HG03457 (cell line): ENCODE measurements at regions not wholly inside any gene's neighbourhood (a gene's known extent, or its start where the extent isn't known, plus 50 kb on each side); places are given as distances from the start of the nearest gene placed in this dataset.
"Not testable (repeated sequence)": the region's sequence is repeated elsewhere in the genome, so short reads cannot be mapped to it uniquely, and the experiment has no call there.

Source experiments
- ATAC-seq: cut with Tn5 transposase; IDR thresholded peaks from one replicate; pipeline ENCODE4 v1.9.1; 2021; ENCODE audit warnings: moderate number of reproducible peaks; ENCODE audit not compliant: unreplicated experiment

- ATAC-seq = no peak
These were observed 1530.5 kb downstream of the PCDH18 start for GRCh38 chr4:136001791-136002190.

GRCh38 chr4:136000246-136000645 lies 1532.0 kb downstream of the PCDH18 start:
- ATAC-seq = no peak

- no peak for ATAC-seq
These were observed 1537.9 kb downstream of the PCDH18 start for GRCh38 chr4:135994360-135994759.

GRCh38 chr4:135976860-135977259 lies 1555.4 kb downstream of the PCDH18 start:
- ATAC-seq = no peak

GRCh38 chr4:135966936-135967335 lies 1565.4 kb downstream of the PCDH18 start:
- ATAC-seq = no peak

- no peak for ATAC-seq
These were observed 1569.3 kb downstream of the PCDH18 start for GRCh38 chr4:135963009-135963408.

- ATAC-seq = no peak
These were observed 1582.4 kb downstream of the PCDH18 start for GRCh38 chr4:135949931-135950330.

- ATAC-seq = no peak
These were observed 1583.5 kb downstream of the PCDH18 start for GRCh38 chr4:135948797-135949196.

GRCh38 chr4:135941671-135942070 lies 1590.6 kb downstream of the PCDH18 start:
- ATAC-seq = no peak

- ATAC-seq = no peak
These were observed 1598.3 kb downstream of the PCDH18 start for GRCh38 chr4:135934026-135934425.

- ATAC-seq = no peak
These were observed 1604.6 kb downstream of the PCDH18 start for GRCh38 chr4:135927651-135928050.

GRCh38 chr4:135921081-135921480 lies 1611.2 kb downstream of the PCDH18 start:
- no peak for ATAC-seq

- ATAC-seq = no peak
These were observed 1615.3 kb downstream of the PCDH18 start for GRCh38 chr4:135917011-135917410.

GRCh38 chr4:135900956-135901355 lies 1631.3 kb downstream of the PCDH18 start:
- ATAC-seq = no peak

GRCh38 chr4:135864304-135864703 lies 1662.7 kb upstream of the PABPC4L start:
- ATAC-seq = not testable (repeated sequence)

GRCh38 chr4:135840781-135841180 lies 1639.2 kb upstream of the PABPC4L start:
- ATAC-seq = no peak

GRCh38 chr4:135839712-135840111 lies 1638.1 kb upstream of the PABPC4L start:
- ATAC-seq = no peak

GRCh38 chr4:135838889-135839288 lies 1637.3 kb upstream of the PABPC4L start:
- ATAC-seq = no peak

GRCh38 chr4:135834471-135834870 lies 1632.9 kb upstream of the PABPC4L start:
- no peak for ATAC-seq

GRCh38 chr4:135833529-135833928 lies 1631.9 kb upstream of the PABPC4L start:
- ATAC-seq = no peak

- no peak for ATAC-seq
These were observed 1623.2 kb upstream of the PABPC4L start for GRCh38 chr4:135824759-135825296.

GRCh38 chr4:135804785-135805184 lies 1603.2 kb upstream of the PABPC4L start:
- no peak for ATAC-seq

- no peak for ATAC-seq
These were observed 1575.8 kb upstream of the PABPC4L start for GRCh38 chr4:135777361-135777760.
